IMR-90 (cell line): ENCODE measurements at regions not wholly inside any gene's neighbourhood (a gene's known extent, or its start where the extent isn't known, plus 50 kb on each side); places are given as distances from the start of the nearest gene placed in this dataset.

Experiments used
- ATAC-seq: fragments of 200-7000 bp; cut with Tn5 transposase; 2 replicates; pipeline ENCODE4 v1.9.1; 2020; ENCODE audit warnings: low read depth, mild to moderate bottlenecking, moderate library complexity
- BruUV-seq: library from RNA; stranded (reverse); fragments of 400-500 nt; replicated peaks from 2 replicates; lab custom pipeline; 2021; lab: Mats Ljungman, UMichigan
- CTCF ChIA-PET: fragments of 300-600 bp; formaldehyde crosslinking; extraction: SDS; loops from one replicate; lab custom pipeline; 2021; ENCODE audit warnings: antibody characterized with exemption; lab: Yijun Ruan, JAX
- POLR2A ChIA-PET: fragments of 300-600 bp; sonication (Branson Sonifier 250); formaldehyde crosslinking; loops from one replicate; lab custom pipeline; 2022; ENCODE audit warnings: antibody characterized with exemption; ENCODE audit not compliant: unreplicated experiment; lab: Charles Lee
- DNase-seq: peaks from one replicate; pipeline ENCODE4 v3.0.0; 2013
- H2AFZ ChIP-seq: replicated peaks from 2 replicates; pipeline ENCODE3; 2013; ENCODE audit warnings: low read length, mild to moderate bottlenecking; ENCODE audit not compliant: poor library complexity
- H2AK5ac ChIP-seq: 2 replicates; pipeline ENCODE4 v1.6.1; 2013; ENCODE audit warnings: low read depth, low read length, inconsistent platforms
- H2AK9ac ChIP-seq: replicated peaks from 2 replicates; pipeline ENCODE3; 2013; ENCODE audit warnings: mild to moderate bottlenecking, low read depth, low read length, moderate library complexity; ENCODE audit not compliant: poor library complexity
- H2BK120ac ChIP-seq: 2 replicates; pipeline ENCODE4 v1.6.1; 2013; ENCODE audit warnings: low read depth, low read length, inconsistent platforms
- H2BK15ac ChIP-seq: 3 replicates; pipeline ENCODE4 v1.6.1; 2013; ENCODE audit warnings: low read depth, low read length, inconsistent platforms
- H2BK20ac ChIP-seq: 2 replicates; pipeline ENCODE4 v1.6.1; 2013; ENCODE audit warnings: low read depth, mild to moderate bottlenecking, inconsistent platforms, low read length, moderate library complexity
- H2BK5ac ChIP-seq: 2 replicates; pipeline ENCODE4 v1.6.1; 2013; ENCODE audit warnings: mild to moderate bottlenecking, low read depth, low read length, inconsistent platforms; ENCODE audit not compliant: poor library complexity, severe bottlenecking
- H3K14ac ChIP-seq: replicated peaks from 2 replicates; pipeline ENCODE4 v1.6.1; 2013; ENCODE audit warnings: low read depth, low read length, inconsistent platforms
- H3K18ac ChIP-seq: 2 replicates; pipeline ENCODE4 v1.6.1; 2013; ENCODE audit warnings: low read depth, low read length, control low read depth
- H3K23ac ChIP-seq: 2 replicates; pipeline ENCODE4 v1.6.1; 2013; ENCODE audit warnings: low read depth, low read length, inconsistent platforms
- H3K27ac ChIP-seq: 2 replicates; pipeline ENCODE4 v1.5.1; 2013; ENCODE audit warnings: mild to moderate bottlenecking, control low read depth, low read length; ENCODE audit not compliant: insufficient read depth
- H3K27me3 ChIP-seq: 2 replicates; pipeline ENCODE4 v1.6.1; 2013; ENCODE audit warnings: low read length; ENCODE audit not compliant: control insufficient read depth, insufficient read depth
- H3K36me3 ChIP-seq: 2 replicates; pipeline ENCODE4 v1.6.1; 2013; ENCODE audit warnings: low read length, mixed read lengths; ENCODE audit not compliant: control insufficient read depth, insufficient read depth
- H3K4ac ChIP-seq: 2 replicates; pipeline ENCODE4 v1.6.1; 2013; ENCODE audit warnings: low read depth, low read length, inconsistent platforms
- H3K4me1 ChIP-seq: 2 replicates; pipeline ENCODE4 v1.6.1; 2013; ENCODE audit warnings: low read length, mixed read lengths; ENCODE audit not compliant: control insufficient read depth, insufficient read depth
- H3K4me2 ChIP-seq: 2 replicates; pipeline ENCODE4 v1.6.1; 2013; ENCODE audit warnings: low read depth, mild to moderate bottlenecking, control low read depth, low read length, moderate library complexity
- H3K4me3 ChIP-seq: 2 replicates; pipeline ENCODE4 v1.5.1; 2013; ENCODE audit warnings: low read depth, mild to moderate bottlenecking, control low read depth, low read length, moderate library complexity; ENCODE audit not compliant: insufficient read depth
- H3K56ac ChIP-seq: 2 replicates; pipeline ENCODE4 v1.6.1; 2013; ENCODE audit warnings: low read length, inconsistent platforms; ENCODE audit not compliant: insufficient read depth; ENCODE audit errors: extremely low read depth
- H3K79me1 ChIP-seq, 2 experiments: 2 replicates each; pipeline ENCODE4 v1.6.1; 2013; ENCODE audit warnings: low read length in 2 of 2, inconsistent platforms in 1 of 2, low read depth in 1 of 2
- H3K9ac ChIP-seq: 2 replicates; pipeline ENCODE4 v1.6.1; 2013; ENCODE audit warnings: low read depth, low read length, control low read depth
- H3K9me1 ChIP-seq: 2 replicates; pipeline ENCODE4 v1.6.1; 2013; ENCODE audit warnings: low read length, inconsistent platforms; ENCODE audit not compliant: insufficient read depth
- H3K9me3 ChIP-seq: 2 replicates; pipeline ENCODE4 v1.6.1; 2013; ENCODE audit warnings: low read length; ENCODE audit not compliant: control insufficient read depth, insufficient read depth
- H4K20me1 ChIP-seq: 2 replicates; pipeline ENCODE4 v1.6.1; 2013; ENCODE audit warnings: low read length, inconsistent platforms; ENCODE audit not compliant: insufficient read depth
- H4K5ac ChIP-seq: 2 replicates; pipeline ENCODE4 v1.6.1; 2013; ENCODE audit warnings: mild to moderate bottlenecking, low read depth, low read length, control low read depth
- H4K8ac ChIP-seq, 2 experiments: 2 replicates each; pipeline ENCODE4 v1.6.1; 2013; ENCODE audit warnings: low read depth in 2 of 2, low read length in 2 of 2, control low read depth in 1 of 2, inconsistent platforms in 1 of 2
- H4K91ac ChIP-seq: 2 replicates; pipeline ENCODE4 v1.6.1; 2013; ENCODE audit warnings: low read depth, low read length, inconsistent platforms; ENCODE audit not compliant: insufficient read depth
- CHD1 ChIP-seq: IDR thresholded peaks from 2 replicates; pipeline ENCODE4 v1.6.1; 2012; ENCODE audit warnings: low read depth, low read length, improper control_type of control experiment
- NFE2L2 ChIP-seq: fragments of 150-350 bp; IDR thresholded peaks from 2 replicates; pipeline ENCODE4 v1.6.1; 2016; ENCODE audit warnings: low read depth, mild to moderate bottlenecking, low read length
- WGBS, 2 experiments: methylation state at CpG; one replicate each; pipeline versions ENCODE4 v1.1.5 to v1.1.7; 2013; ENCODE audit warnings: missing lambda C conversion rate in 2 of 2; ENCODE audit not compliant: insufficient read length in 1 of 2; ENCODE audit errors: extremely low coverage in 2 of 2; 5-methylcytosine and 5-hydroxymethylcytosine counted together
- dilution Hi-C: fragments of 300-500 bp; cut with HindIII; formaldehyde crosslinking; loops from one replicate; pipeline ENCODE4 v1.14.3; 2018; ENCODE audit warnings: low sequenced_read_pairs; ENCODE audit not compliant: unreplicated experiment
- in situ Hi-C: fragments of 300-500 bp; cut with MboI; formaldehyde crosslinking; loops from 3 replicates; pipeline ENCODE4 v1.14.3; 2019; ENCODE audit warnings: low sequenced_read_pairs, inconsistent platforms, mixed read lengths
- intact Hi-C: fragments of 100-400 bp; cut with micrococcal nuclease; formaldehyde crosslinking; loops from 2 replicates; pipeline ENCODE4 v1.10.0; 2022

- no peak overlapping the region for H2AK9ac ChIP-seq
- H4K8ac ChIP-seq, result no peak overlapping the region
- no peak overlapping the region for H3K14ac ChIP-seq
- no peak overlapping the region for H3K4me3 ChIP-seq
- no peaks in the 10 kb centered on the region for H3K27me3 ChIP-seq
- in situ Hi-C loops, result no loop called here
- intact Hi-C loops, result no loop called here
- no TSS peak for BruUV-seq
- no peak overlapping the region for H2BK20ac ChIP-seq
- ATAC-seq (no peak), DNase-seq (no peak)
- H4K20me1 ChIP-seq, result no peaks in the 10 kb centered on the region
- no peak overlapping the region for H2BK15ac ChIP-seq
- H3K9ac ChIP-seq, result no peak overlapping the region
- H3K4me1 ChIP-seq, result no peaks in the 10 kb centered on the region
- no peak overlapping the region for H3K18ac ChIP-seq
- H4K5ac ChIP-seq, result no peak overlapping the region
- dilution Hi-C loops, result no loop called here
- no peak overlapping the region for H3K27ac ChIP-seq
- whole genome bisulfite sequencing, 2 experiments, result no CpG with 5 or more reads among the region's 7 CpGs
- H2BK120ac ChIP-seq, result no peak overlapping the region
- H3K23ac ChIP-seq, result no peak overlapping the region
- no peaks in the 10 kb centered on the region for H3K79me1 ChIP-seq
- ChIA-PET POLR2A (no interaction called here), CTCF (no interaction called here)
- no peak overlapping the region for H3K56ac ChIP-seq
- H2BK5ac ChIP-seq, result no peak overlapping the region
- no peak for TF ChIP-seq NFE2L2
- no peak for TF ChIP-seq CHD1
- no peak overlapping the region for H4K91ac ChIP-seq
- H2AK5ac ChIP-seq, result no peak overlapping the region
- no peak overlapping the region for H2AFZ ChIP-seq
- H3K36me3 ChIP-seq, result no peaks in the 10 kb centered on the region
- no peaks in the 10 kb centered on the region for H3K9me1 ChIP-seq
- no peak overlapping the region for H3K4ac ChIP-seq
- no peak overlapping the region for H3K4me2 ChIP-seq
- 0 out of 2 replicates have a peak, but pooled peaks cover 3% of the 10 kb centered on the region for H3K9me3 ChIP-seq
Observed at GRCh38 chrX:6685489-6685888, 150.6 kb upstream of the VCX3A start.
